K562 (cell line): ENCODE measurements at regions not wholly inside any gene's neighbourhood (a gene's known extent, or its start where the extent isn't known, plus 50 kb on each side); places are given as distances from the start of the nearest gene placed in this dataset.

Experiments used
- CHD2 ChIP-seq: IDR thresholded peaks from 2 replicates; pipeline ENCODE4 v1.6.1; 2011; ENCODE audit warnings: low read depth, low read length
- EHMT2 ChIP-seq: fragments of 450-650 bp; IDR thresholded peaks from 2 replicates; pipeline ENCODE4 v1.6.1; 2018; ENCODE audit warnings: antibody characterized with exemption
- HCFC1 ChIP-seq: IDR thresholded peaks from 2 replicates; pipeline ENCODE4 v1.6.1; 2012; ENCODE audit warnings: low read depth, low read length, improper control_type of control experiment
- NR1H2 ChIP-seq: sonication (generic); formaldehyde crosslinking; IDR thresholded peaks from 2 replicates; pipeline ENCODE4 v1.4.0; 2020; ENCODE audit warnings: mild to moderate bottlenecking, missing genetic modification reagents
- TCF3 ChIP-seq: sonication (generic); formaldehyde crosslinking; IDR thresholded peaks from 2 replicates; pipeline ENCODE4 v1.4.0; 2020; ENCODE audit warnings: mild to moderate bottlenecking, missing genetic modification reagents
- ZBTB26 ChIP-seq: fragments of 450-650 bp; formaldehyde crosslinking; IDR thresholded peaks from 2 replicates; pipeline ENCODE4 v1.4.0; 2022; ENCODE audit warnings: missing genetic modification characterization
- ZNF217 ChIP-seq: sonication (generic); formaldehyde crosslinking; IDR thresholded peaks from 2 replicates; pipeline ENCODE4 v1.8.0; 2022; ENCODE audit warnings: mild to moderate bottlenecking, missing genetic modification reagents
- ZNF644 ChIP-seq: fragments of 200-800 bp; sonication (Bioruptor generic); IDR thresholded peaks from 2 replicates; pipeline ENCODE4 v1.6.1; 2016; ENCODE audit warnings: low read depth, missing genetic modification characterization, missing compliant biosample characterization
- TF ChIP-seq, protein P1 (sequence below), 2 experiments: fragments of 450-650 bp; conservative IDR thresholded peaks; 2 replicates each; pipeline ENCODE4 v1.6.1; 2017; ENCODE audit warnings: mild to moderate bottlenecking in 2 of 2, moderate library complexity in 2 of 2
- TF ChIP-seq, protein P2 (sequence below): sonication (generic); formaldehyde crosslinking; IDR thresholded peaks from 2 replicates; pipeline ENCODE4 v1.8.0; 2022; ENCODE audit warnings: mild to moderate bottlenecking, missing genetic modification reagents
- TF ChIP-seq, protein P3 (sequence below): fragments of 250-450 bp; sonication (Bioruptor Pico); IDR thresholded peaks from 2 replicates; pipeline ENCODE4 v1.5.0; 2022; ENCODE audit warnings: mild to moderate bottlenecking

DNA sequence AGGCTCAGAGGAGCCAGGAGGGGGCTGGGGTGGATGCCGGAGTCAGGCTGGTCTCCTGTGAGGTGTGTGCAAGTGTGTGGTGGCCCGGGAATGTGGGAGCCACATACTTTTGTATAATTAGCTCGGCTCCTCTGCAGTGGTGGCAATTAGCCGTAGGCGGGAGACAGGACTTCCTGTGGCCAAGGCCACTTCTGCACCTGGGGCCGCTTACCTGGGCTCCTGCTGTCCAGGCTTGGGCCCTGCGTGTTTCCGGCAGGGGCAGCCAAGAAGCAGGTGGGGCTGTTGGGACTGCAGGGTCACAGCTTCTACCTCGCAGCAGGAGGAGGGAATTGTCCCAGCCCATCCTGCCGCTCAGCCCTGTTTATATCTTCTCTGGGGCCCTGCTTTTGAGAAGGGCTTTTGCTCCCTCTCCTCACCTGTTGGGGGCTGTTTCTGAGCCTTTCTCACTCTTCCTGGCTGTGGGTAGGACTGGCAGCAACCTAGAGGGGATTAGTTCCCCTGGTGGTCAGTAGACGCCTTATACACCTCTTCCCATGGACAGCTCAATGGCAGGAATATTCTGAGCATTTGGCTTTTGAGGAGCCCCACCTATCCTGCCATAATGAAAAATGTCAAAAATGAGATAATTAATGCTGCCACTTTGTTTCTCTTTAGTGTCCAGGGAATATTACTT lies 145.4 kb upstream of the PITX1 start:
- TF ChIP-seq, protein P1, sequence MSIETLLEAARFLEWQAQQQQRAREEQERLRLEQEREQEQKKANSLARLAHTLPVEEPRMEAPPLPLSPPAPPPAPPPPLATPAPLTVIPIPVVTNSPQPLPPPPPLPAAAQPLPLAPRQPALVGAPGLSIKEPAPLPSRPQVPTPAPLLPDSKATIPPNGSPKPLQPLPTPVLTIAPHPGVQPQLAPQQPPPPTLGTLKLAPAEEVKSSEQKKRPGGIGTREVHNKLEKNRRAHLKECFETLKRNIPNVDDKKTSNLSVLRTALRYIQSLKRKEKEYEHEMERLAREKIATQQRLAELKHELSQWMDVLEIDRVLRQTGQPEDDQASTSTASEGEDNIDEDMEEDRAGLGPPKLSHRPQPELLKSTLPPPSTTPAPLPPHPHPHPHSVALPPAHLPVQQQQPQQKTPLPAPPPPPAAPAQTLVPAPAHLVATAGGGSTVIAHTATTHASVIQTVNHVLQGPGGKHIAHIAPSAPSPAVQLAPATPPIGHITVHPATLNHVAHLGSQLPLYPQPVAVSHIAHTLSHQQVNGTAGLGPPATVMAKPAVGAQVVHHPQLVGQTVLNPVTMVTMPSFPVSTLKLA (conservative IDR thresholded peaks at IDR 0.05), result no peak
- TF ChIP-seq, protein P2, sequence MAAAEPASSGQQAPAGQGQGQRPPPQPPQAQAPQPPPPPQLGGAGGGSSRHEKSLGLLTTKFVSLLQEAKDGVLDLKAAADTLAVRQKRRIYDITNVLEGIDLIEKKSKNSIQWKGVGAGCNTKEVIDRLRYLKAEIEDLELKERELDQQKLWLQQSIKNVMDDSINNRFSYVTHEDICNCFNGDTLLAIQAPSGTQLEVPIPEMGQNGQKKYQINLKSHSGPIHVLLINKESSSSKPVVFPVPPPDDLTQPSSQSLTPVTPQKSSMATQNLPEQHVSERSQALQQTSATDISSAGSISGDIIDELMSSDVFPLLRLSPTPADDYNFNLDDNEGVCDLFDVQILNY, result no peak
- TF ChIP-seq ZNF217 (CRISPR knock-in tag), result no peak
- no peak for TF ChIP-seq ZBTB26
- TF ChIP-seq ZNF644 (tag), result no peak
- no peak for TF ChIP-seq CHD2
- TF ChIP-seq TCF3 (CRISPR knock-in tag), result no peak
- TF ChIP-seq, protein P3, sequence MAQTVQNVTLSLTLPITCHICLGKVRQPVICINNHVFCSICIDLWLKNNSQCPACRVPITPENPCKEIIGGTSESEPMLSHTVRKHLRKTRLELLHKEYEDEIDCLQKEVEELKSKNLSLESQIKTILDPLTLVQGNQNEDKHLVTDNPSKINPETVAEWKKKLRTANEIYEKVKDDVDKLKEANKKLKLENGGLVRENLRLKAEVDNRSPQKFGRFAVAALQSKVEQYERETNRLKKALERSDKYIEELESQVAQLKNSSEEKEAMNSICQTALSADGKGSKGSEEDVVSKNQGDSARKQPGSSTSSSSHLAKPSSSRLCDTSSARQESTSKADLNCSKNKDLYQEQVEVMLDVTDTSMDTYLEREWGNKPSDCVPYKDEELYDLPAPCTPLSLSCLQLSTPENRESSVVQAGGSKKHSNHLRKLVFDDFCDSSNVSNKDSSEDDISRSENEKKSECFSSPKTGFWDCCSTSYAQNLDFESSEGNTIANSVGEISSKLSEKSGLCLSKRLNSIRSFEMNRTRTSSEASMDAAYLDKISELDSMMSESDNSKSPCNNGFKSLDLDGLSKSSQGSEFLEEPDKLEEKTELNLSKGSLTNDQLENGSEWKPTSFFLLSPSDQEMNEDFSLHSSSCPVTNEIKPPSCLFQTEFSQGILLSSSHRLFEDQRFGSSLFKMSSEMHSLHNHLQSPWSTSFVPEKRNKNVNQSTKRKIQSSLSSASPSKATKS (CRISPR knock-in tag), result no peak
- TF ChIP-seq HCFC1, result no peak
- no peak for TF ChIP-seq EHMT2
- no peak for TF ChIP-seq NR1H2 (CRISPR knock-in tag)
